ENCODE measurements at regions not wholly inside any gene's neighbourhood (a gene's known extent, or its start where the extent isn't known, plus 50 kb on each side); places are given as distances from the start of the nearest gene placed in this dataset.

DNA sequence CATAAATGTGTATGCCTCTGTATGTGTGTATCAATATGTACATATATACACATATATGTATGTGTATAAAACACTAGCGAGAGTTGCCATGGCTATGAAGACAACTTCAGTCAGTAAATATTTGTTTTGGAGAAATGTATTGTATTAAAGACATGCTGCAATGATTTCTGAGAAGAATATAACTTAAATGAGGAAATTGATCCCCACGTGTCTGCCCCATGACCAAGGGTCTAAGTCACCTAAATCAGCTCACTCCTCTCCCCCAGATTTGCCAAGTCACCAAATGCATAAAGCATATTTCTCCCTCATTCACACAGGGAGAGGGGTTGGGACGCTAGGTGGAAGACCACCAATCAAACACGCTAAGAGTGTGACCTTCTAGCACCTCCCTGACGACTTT lies 58.3 kb upstream of the LYST start:
- TF ChIP-seq, protein P1, sequence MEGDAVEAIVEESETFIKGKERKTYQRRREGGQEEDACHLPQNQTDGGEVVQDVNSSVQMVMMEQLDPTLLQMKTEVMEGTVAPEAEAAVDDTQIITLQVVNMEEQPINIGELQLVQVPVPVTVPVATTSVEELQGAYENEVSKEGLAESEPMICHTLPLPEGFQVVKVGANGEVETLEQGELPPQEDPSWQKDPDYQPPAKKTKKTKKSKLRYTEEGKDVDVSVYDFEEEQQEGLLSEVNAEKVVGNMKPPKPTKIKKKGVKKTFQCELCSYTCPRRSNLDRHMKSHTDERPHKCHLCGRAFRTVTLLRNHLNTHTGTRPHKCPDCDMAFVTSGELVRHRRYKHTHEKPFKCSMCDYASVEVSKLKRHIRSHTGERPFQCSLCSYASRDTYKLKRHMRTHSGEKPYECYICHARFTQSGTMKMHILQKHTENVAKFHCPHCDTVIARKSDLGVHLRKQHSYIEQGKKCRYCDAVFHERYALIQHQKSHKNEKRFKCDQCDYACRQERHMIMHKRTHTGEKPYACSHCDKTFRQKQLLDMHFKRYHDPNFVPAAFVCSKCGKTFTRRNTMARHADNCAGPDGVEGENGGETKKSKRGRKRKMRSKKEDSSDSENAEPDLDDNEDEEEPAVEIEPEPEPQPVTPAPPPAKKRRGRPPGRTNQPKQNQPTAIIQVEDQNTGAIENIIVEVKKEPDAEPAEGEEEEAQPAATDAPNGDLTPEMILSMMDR (IDR thresholded peaks at IDR 0.05) = no peak
- no peaks in the 10 kb centered on the region for H3K36me3 ChIP-seq
- H3K27me3 ChIP-seq (ENCODE audit: low read depth) = no peaks in the 10 kb centered on the region
- no peak for DNase-seq
- intact Hi-C loops (cut with DNase I) = no loop called here
- ATAC-seq = peak in 1 of 2 donors; percentile 15
- no peak overlapping the region for H3K4me3 ChIP-seq
- peaks cover 13% of the 10 kb centered on the region for H3K4me1 ChIP-seq
- no peaks in the 10 kb centered on the region for H3K9me3 ChIP-seq
- no peak overlapping the region for H3K27ac ChIP-seq

DNA sequence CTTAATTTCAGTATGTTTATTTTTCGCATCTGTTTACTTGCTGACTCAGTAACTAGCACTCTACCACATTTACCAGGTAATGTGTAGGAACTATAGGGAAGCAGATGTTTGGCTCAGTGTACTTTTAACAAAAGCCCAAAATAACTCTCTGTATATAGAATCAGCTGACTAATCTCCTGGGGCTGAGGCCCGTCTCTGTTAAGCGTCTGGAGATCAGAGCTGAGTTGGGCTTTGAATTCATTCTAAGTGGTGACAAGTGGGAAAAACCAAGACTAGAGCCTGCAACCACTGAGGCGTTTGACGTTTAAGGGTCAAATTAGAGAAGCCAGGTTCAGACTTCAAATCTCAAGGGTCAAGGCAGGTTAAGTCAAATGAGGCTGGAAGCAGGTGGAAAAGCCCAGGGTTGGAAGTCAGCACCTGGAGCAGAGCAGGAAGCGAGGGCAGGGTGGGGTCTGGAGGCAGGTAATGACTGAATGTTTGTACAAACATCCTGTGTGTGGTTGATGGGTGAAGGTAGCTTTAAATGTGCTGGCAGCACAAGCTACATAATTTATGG lies 56.8 kb upstream of the LYST start:
- Histone ChIP-seq H3K27ac (no peak overlapping the region), H3K36me3 (no peaks in the 10 kb centered on the region), H3K27me3 (ENCODE audit: low read depth) (no peaks in the 10 kb centered on the region), H3K4me1 (peaks cover 28% of the 10 kb centered on the region), H3K9me3 (no peaks in the 10 kb centered on the region), H3K4me3 (no peak overlapping the region)
- TF ChIP-seq, protein P1 (IDR thresholded peaks at IDR 0.05) = no peak
- ATAC-seq (no peak), DNase-seq (no peak)
- intact Hi-C loops (cut with DNase I) = no loop called here

DNA sequence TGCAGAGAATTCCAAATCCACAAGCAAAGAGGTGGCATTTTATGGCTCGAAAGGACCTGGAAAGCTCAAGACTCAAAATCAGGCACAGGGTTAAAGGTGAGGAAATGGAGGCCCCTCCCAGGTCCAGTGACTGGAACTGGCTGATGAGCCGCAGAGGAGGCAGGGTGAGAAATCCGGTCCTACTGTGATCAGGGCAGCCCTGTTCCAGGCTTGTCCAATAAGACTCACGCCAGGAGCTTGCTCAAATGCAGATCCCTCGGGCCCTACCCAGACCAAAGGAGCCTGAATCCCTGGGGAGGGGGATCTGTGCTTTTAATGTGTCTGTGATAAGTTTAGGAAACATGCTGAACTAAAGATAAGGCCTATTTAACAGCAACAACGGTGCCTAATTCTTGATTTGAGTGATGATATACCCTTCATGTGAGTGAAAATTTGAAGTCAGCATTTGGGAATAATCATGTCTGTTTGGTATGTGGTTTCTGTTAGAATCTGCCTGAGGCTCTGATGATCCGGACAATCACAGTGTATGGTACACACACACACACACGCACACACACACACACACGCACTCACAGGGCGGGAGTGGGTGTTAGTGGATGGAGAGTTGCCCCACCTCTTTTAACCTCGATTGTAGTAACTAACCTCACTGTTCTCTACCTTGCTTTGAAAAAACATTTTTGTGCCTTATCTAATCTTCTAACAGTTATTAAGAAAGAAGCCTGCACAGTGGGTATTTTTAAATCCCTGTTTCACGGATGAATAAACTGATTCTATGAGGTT lies 54.1 kb upstream of the LYST start:
- DNase-seq (no peak), ATAC-seq (no peak)
- no peaks in the 10 kb centered on the region for H3K36me3 ChIP-seq
- H3K27ac ChIP-seq = peak overlapping the region; percentile 74
- no peaks in the 10 kb centered on the region for H3K9me3 ChIP-seq
- no peaks in the 10 kb centered on the region for H3K27me3 ChIP-seq (ENCODE audit: low read depth)
- H3K4me3 ChIP-seq = no peak overlapping the region
- peaks cover 53% of the 10 kb centered on the region for H3K4me1 ChIP-seq
- TF ChIP-seq, protein P1 (IDR thresholded peaks at IDR 0.05) = no peak
- intact Hi-C loops (cut with DNase I) = no loop called here

DNA sequence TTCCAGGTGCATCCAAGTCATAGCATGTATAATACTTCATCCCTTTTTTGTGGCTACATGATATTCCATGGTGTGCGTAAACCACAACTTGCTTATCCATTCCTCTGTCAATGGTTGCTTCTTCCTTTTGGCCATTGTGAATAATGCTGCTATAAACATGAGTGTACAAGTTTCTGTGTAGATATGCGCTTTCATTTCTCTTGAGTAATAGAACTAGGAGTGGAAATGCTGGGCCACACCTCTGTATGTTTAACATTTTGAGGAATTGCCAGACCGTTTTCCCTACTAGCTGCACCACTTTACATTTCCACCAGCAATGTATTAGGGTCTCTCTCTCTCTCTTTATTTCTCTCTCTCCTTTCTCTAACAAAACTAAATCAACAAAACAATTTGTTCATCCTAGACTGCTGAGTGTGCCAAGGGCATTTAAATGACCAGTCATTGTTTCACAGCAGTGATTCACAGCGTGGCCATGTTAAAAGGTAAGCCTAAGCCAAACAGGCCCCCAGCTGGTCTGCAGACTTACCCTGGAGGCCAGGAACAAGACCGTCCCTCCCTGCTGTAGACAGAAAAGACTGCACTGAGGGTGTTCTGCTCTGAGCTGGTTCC lies 53.2 kb upstream of the LYST start:
- peak overlapping the region; percentile 74 for H3K27ac ChIP-seq
- no peaks in the 10 kb centered on the region for H3K27me3 ChIP-seq (ENCODE audit: low read depth)
- no peaks in the 10 kb centered on the region for H3K36me3 ChIP-seq
- intact Hi-C loops (cut with DNase I) = no loop called here
- TF ChIP-seq, protein P1 (IDR thresholded peaks at IDR 0.05) = no peak
- no peak overlapping the region for H3K4me3 ChIP-seq
- peak; percentile 40 to 47 for ATAC-seq
- H3K9me3 ChIP-seq = no peaks in the 10 kb centered on the region
- no peak for DNase-seq
- H3K4me1 ChIP-seq = peaks cover 53% of the 10 kb centered on the region

DNA sequence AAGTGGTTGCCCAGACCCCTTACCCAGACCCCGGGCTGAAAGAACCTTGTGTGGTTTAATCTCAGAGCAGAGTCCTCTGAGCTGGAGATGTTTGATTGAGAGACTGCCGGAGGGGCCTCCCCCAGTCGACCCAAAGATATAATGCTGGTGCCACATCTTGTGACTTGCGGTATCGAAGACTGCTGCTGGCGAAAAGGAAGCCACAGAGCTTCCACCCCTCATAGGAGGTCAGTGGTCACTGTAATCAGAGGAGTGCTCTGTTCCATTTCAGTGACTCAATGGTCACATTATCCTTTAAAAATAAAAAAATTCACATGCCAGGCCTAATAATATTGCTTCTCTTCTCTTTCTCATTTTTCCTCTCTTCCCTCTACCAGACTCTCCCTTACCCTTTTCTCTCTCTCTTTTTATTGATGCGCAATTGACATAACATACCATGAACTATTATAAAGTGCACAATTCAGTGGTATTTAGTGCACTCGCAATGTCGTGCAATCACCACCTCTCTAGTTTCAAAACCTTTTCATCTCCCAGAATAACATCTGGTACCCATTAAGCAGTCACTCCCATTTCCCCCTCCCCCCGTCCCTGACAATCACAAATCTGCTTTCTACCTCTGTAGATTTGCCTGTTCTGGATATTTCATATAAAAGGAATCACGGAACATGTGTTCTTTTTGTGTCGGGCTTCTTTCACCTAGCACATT lies 52.6 kb upstream of the LYST start:
- intact Hi-C loops (cut with DNase I) = no loop called here
- Histone ChIP-seq H3K36me3 (no peaks in the 10 kb centered on the region), H3K27me3 (ENCODE audit: low read depth) (no peaks in the 10 kb centered on the region), H3K4me1 (peaks cover 53% of the 10 kb centered on the region), H3K27ac (peak overlapping the region; percentile 74), H3K9me3 (no peaks in the 10 kb centered on the region), H3K4me3 (no peak overlapping the region)
- DNase-seq (no peak), ATAC-seq (peak; percentile 27 to 64)
- TF ChIP-seq, protein P1 (IDR thresholded peaks at IDR 0.05) = no peak
